GM19468 (cell line): ENCODE measurements at regions not wholly inside any gene's neighbourhood (a gene's known extent, or its start where the extent isn't known, plus 50 kb on each side); places are given as distances from the start of the nearest gene placed in this dataset.

Experiments used
- ATAC-seq: cut with Tn5 transposase; IDR thresholded peaks from one replicate; pipeline ENCODE4 v1.9.1; 2021; ENCODE audit warnings: mild to moderate bottlenecking, moderate library complexity, moderate number of reproducible peaks; ENCODE audit not compliant: unreplicated experiment; ENCODE audit errors: extremely low read depth

DNA sequence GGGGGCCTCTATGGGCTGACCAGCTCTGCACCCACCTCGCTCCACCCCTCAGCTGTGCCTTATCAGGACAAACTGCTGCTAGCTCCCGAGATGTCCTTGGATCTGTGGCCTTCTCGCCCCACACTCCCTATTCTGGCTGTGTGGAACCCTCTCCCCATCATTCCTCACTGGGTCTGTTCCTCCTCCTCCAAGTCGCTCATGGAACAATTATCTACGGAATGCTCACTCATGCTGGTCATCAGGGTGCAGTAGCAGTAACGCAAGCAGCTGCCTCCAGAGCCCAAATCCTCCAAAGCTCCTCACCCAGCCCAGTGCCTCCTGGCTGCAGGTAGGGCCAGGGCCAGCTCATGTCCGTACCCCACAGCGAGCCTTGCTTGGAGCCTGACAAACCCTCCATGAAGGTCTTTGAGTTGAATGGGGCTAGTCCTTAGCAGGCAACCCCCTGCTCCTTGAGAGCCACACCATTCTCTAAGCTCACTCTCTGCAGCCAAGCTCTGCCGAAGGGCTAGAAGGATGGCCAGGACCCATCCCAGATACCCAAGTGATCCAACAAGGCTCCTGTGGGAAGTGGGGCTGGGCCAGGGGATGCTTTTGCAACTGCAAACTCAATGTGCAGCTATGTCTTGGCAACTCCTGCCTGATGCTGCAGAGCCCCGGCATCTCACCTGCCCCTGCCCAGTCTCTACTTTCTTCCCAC is 977.8 kb downstream of the TBC1D22A start:
- ATAC-seq = no peak

DNA sequence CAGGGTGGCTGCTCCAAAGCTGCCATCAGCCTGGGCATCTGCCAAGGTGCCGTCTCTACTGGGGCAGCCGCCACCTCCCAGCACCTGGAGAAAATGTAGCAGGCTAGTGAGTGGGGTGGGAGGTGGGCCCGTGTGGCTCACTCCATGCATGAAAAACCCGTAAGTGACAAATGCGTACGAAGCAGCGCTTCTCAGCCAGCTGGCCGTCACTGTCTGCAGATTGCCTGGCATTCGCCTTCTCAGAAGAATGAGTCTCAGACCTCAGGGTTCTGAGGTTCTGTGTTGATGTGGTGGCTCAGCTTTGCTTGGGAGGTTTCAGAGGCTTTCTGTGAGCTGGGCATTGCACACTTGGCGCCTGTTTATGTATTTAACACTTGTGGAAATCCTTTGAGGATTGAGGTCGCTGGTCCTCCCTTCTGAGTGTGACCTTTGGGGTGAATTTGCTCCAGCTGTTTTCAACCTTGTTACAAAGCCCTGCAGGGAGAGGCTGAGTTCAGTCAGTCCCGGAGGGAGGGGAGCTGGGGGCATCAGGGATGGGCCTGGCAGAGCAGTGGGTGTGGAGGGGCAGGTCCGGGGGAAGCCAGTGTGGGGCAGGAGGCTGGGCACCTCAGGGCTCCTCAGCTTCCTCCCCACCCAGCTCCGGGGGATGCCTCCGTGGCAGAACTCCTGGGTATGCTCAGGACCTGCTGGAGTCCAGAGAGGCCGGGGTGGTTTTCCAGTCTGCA is 977.0 kb downstream of the TBC1D22A start:
- ATAC-seq = no peak

DNA sequence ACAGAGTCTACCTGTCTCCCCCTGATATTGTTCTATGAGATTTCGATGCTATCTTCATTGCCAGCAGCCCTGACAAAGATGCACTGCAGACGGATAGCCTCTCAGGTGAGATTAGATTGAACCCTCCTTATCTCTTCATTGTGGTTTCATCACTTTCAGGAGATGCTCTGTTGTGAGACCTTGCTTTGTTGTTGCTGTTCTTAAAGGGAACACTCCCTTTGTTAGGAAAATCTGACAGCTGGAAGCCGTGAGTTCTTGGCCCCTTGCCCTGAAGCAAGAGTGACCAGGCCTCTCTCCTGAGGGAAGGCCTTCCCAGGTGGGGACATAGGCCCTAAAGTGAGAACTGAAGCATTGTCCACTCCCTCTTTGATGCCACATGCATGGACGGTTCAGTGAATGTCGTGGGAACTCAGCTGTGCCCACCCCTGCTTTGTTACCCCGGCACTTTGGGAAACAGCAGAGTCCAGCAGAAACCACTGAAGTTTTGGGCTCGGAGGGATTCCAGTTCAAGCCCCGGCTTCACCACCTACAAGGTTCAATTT is 976.1 kb downstream of the TBC1D22A start:
- no peak for ATAC-seq

DNA sequence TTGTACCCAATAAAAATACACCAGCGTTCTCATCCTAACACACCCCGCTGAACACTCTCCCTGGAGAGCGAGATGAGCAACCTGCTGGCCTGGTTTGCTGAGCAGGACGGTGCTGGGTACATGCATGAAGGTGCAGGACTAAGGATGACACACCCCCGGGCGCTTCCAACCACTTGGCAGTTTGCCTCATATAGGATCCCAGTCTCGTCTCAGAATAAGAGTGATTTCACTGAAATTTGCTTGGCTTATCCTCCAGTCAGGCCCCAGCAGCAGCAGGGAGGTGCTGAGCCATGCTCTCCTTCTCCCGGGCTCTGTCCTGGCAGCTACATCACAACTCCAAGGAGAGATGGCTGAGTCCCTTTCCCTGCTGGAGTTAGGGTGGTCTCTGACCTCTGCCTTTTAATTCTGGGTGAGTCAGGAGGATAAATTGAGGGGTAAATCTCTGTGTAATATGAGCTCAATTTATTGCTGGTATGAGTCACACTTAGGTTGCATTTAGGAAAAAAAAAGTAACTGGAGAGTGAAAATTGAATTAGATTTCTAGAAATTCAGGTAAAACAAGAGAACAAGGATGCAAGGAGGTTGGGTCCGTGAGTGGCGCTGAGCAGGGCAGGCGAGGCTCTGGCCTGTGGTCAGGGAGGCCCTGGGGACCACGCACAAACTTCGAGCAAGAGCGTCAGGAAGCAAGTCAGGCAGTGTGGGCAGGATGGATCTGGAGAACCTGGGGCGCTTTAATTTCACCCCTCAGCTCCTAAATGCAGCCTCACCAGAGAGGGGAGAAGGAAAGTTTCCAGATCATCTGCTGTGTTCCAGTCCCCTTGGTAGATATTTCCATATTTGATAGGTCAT is 974.0 kb downstream of the TBC1D22A start:
- no peak for ATAC-seq

DNA sequence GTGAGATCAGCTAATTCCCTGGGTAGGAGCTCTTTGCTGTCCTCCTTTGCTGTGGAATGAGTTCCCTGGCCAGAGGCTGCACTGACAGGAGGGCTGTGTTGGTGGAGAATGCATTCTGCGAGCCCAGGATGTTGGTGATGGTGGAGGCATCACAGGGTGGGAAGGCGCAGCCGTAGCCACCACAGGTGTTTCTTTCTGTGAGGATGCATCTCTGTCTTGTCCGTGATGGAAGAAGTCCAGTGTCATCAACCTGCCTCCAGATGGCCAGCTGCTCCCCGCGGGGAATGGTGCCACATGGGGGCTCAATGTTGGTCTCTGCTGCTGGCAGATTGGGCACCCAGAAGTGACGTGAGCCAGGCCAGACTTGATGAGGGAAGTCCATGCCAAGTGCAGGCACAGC is 972.1 kb downstream of the TBC1D22A start:
- ATAC-seq = no peak

DNA sequence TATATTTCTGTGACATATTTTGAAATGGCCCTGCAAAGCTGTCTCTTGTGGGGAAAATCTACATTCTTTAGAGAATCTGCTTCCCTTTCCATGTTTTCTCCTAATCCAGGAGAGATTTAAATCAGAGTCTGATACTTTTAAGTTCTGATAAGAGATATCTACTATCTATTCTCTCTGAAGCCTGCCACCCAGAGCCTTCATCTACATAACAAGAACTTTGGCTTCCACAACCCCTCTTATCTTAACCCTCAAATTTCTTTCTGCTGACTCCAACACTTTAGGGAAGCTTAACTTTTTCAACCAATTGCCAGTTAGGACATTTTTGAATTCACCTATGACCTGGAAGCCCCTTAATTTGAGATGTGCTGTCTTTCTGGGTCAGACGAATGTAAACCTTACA is 965.2 kb downstream of the TBC1D22A start:
- no peak for ATAC-seq

DNA sequence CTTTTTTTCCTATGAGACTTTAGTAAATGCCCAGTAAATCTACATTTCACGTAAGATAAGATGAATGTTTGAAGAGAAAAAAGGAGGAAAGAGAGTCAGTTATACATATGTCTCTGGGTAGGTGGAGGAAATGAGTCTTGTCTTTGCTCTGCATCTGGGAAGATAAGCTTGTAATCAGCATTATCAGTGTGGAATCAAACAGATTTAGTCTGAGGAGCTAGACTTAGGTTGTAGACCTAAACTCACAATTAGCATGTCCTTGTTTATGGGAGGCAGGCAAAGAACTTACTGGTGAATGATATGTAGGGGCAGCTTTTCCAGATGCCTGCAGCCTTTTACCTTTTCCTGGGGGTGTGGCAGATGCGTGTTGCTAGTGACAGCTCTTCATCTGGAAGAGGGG is 962.3 kb downstream of the TBC1D22A start:
- no peak for ATAC-seq

DNA sequence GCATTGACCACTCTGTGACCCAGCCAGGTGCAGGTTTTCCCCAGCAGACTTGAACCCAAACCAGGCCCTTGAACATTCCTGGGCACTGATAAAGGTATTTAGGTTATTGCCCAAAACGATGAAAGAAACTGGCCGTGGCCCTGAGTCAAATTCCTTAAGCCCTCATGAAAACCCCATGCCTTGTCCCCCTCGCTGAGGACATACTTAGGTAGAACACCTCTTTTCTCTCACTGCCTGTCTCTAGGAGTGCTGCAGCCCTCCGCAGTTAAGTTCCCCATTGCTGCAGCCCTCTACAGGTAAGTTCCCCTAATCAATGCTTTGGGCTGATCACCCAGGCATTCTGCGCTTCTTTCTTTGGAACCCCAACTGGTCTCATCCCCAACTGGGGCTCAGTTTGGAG is 961.6 kb downstream of the TBC1D22A start:
- no peak for ATAC-seq

DNA sequence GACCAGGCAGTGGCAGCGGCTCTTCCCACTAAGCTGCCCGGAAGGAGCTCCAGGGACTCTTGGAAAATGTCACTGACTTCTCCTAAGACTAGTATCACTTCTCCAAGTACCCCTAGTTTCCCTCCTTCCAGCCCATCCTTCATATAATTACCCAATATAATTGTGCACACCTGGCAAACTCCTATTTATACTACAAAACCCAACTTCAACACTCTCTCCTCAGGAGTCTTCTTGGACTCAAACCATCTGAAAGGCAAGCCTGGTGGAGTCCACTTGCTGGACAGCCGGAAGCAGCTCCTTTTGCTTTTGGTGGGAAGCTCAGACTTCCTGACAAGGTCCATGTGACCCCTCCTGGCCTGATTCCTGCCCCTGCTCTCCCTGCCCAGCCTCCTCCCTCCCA is 955.9 kb downstream of the TBC1D22A start:
- no peak for ATAC-seq

DNA sequence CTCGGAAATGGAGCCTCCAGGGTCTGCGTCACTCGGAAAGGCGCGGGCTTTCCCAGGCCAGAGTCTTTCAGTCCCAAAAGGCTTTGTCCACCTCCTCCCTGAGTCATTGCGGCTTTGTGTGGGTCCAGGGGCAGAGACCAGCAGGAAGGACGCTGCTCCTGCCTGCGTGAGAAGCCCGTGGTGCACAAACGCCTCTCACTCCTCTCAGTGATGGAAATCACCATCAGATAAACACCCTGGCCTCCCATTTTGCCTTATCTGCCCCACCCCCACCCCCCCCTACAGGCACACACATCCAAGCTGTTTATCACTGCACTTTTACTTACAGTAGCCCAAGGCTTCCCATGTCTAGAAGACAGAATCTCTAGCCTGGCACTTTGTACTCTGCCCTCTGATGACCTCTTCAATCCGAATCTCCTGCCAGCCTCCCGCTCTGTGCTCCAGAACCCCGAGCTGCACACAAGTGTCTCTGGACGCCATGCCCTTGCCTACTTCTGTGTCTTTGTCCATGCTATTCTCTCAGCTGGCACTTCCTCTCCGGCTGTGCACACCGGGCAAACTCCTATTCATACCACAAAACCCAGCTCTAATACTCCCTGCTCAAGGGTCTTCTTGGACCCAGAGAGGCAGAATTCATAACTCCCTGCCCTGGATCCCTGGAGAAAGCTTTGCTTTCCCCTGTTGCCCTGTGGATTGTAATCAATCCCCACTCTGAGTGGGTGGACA is 954.6 kb downstream of the TBC1D22A start:
- no peak for ATAC-seq

DNA sequence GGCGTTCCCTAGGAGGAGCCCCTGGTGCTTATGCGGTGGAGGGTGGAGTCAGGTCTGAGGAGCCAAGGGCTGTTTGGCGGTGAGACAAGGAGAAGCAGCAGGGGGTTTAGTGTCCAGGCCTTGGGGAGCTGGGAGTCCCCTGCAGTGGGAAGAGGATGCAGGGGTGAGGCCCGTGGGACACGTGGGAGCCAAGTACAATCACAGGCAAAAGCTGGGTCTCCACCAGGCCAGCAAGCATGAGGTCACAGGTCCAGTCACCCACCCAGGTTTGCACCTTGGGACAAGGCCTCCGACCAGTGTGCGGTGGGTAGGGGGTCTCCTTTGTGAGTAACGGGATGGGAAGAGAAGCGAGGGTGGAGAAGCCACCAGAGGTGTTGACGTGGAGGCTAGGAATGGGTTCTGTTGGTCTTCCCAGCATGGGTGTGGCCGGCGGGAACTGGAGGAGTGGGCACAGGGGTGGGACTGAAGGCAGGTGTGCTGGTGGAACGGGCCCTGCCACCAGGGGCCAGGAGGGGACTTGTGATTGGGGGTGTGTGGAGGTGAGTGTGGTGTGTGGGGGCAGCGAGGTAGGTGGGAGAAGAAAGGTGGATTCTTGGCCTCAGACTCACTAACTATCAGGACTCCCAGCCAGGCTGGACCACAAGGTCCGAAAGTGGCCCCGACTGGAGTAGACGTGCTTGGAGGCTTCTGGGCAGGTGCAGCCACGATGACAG is 953.6 kb downstream of the TBC1D22A start:
- no peak for ATAC-seq

DNA sequence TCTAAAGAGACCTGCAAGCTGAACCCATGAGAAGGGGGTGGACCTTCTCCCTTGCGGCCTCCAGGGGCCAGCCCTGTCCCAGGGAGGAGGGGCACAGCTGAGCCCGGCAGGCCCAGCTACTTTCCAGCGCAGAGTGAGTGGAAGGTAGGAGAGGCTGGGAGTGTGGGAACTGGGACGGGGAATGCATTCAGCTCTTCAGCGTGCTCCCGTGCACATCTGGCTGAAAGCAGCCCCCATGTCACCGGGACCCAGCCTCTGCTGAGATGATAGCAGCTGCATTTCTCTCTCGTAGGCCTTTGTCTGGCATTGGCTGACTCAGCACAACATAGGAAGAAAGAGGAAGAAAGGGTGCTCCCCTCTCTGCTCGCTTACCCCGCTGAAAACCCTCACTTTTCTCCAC is 951.5 kb downstream of the TBC1D22A start:
- no peak for ATAC-seq

DNA sequence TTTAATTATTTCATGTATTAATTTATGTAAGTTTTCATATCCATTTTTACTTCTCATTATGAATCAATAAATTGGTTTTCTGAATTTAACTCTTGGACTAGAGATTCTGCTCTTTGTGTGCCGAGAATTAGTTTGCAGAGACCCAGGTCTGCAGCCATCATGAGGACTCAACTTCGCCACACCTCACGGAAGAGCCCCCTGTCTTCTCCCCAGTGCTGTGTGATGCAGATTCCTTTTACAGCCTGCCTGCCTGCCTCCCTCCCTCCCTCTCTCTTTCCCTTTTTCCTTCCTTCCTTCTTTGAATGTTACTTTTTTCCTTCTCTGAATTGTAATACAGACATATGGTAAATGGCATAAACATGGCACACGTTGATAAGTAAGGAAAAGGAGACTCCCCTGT is 947.7 kb downstream of the TBC1D22A start:
- ATAC-seq = no peak

DNA sequence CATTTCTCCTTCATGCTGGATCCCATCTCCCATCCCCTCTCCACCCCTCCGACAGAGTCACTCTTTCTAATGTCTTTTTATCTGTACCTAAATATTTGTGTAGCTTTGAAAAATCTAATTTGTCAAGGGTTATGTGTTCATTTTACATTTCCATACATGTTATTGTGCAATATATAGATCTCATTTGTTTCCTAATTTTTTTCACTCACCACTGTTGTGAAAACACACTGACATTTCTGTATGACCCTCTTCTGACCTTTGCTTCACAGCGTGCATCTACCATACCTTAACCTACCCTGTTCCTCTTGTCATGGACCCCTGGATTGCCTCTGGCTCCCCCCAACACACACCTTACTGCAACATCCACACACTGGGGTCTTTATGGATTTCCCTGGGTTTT is 942.9 kb downstream of the TBC1D22A start:
- no peak for ATAC-seq

DNA sequence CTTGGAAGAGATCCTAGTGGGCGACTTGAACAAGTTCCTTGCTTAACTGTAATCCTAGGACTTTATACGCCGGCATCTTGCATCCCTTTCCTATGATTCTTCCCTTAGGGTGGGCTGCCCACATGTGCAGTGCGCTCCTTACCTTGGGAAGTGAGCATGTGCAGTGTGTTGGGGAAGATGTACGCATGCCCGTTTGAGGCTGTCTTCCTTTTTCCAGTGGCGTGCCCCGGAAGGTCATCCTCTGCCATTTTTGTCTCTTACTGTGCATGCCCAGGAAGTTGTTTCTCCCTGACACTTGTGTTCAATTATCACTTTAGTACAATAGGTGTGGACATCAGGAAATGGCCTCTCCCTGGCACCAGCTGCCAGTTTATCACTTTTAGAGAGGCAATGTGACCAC is 936.5 kb downstream of the TBC1D22A start:
- no peak for ATAC-seq

DNA sequence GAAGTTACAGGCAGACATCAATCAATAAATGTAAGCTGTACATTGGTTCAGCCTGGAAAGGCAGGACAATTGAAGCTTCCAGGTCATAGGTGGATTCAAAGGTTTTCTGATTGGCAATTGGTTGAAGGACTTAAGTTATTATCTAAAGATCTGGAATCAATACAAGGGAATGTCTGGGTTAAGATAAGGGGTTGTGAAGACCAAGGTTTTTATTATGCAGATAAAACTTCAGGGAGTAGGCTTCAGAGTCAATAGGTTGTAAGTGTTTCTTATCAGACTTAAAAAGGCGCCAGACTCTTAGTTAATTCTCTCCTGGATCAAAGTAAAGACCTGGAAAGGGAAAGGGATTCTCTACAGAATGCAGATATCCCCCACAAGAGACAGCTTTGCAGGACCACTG is 935.4 kb downstream of the TBC1D22A start:
- ATAC-seq = no peak

DNA sequence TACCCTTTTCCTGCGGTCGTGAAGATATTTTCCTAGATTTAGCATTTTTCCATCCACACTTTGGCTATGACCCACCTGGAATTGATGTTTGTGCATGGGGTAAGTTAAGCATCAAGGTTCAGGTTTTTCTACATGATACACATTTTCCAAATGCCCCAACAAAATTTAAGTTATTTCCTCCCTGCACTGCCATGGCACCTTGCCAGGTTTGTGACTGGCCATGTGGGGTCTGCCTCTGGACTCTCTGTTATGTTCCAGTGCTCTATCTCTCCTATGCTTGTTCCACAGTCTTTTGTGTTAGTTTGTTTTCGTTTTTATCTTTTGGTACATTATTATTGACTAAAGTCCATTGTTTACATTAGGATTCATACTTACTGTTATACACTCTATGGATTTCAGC is 934.3 kb downstream of the TBC1D22A start:
- ATAC-seq = no peak

DNA sequence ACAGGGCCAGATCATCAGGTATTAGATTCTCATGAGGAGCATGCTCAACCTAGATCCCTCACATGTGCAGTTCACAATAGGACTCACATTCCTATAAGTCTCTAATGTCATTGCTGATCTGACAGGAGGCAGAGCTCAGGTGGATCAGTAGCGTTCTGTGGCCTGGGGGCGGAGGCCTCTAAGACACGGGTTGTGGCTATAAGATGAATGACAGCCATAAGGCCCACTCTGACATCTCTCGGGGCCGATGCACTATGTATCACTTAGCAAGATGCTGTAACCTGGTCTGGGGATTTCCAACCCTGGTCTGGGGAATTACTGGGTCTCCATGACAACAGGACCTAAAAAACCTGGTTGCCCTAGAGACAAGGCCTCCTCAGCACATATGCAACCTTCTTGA is 932.7 kb downstream of the TBC1D22A start:
- no peak for ATAC-seq

DNA sequence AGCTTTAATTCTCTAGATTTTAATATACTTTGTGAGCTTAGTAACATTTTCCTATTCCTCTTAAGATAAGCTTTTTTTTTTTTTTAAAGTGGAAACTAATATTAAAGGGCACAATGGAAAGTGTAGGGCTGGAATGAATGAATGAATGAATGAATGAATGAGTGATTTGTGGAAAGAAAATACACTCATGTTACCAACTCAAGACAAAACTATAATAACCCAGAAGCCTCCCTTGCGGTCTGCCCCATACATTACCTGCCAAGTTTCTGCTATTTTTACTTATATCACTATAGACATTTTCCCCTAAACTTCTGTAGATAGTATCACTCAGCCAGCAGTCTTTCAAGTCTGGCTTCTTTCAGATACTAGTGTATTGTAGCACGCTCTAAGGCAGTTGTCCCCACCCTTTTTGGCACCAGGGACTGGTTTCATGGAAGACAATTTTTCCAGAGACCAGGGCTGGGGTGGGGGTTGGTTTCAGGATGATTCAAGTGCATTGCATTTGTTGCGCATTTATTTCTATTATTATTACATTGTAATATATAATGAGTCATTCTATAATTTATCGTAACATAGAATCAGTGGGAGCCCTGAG is 932.2 kb downstream of the TBC1D22A start:
- ATAC-seq = no peak
